Activated B cell treated with CpG ODN at 0.5 μM for 24 hours (primary cell): ENCODE measurements at regions not wholly inside any gene's neighbourhood (a gene's known extent, or its start where the extent isn't known, plus 50 kb on each side); places are given as distances from the start of the nearest gene placed in this dataset.
"Not testable (repeated sequence)": the region's sequence is repeated elsewhere in the genome, so short reads cannot be mapped to it uniquely, and the experiment has no call there.

Experiments
- ATAC-seq: fragments of 200-7000 bp; cut with Tn5 transposase; one replicate; pipeline ENCODE4 v1.10.0; 2021; ENCODE audit warnings: low read depth, mild to moderate bottlenecking, moderate library complexity
- CTCF ChIA-PET: fragments of 350-600 bp; sonication (Branson Sonifier 250); formaldehyde crosslinking; loops from one replicate; lab custom pipeline; 2021; ENCODE audit warnings: antibody characterized with exemption; lab: Charles Lee
- POLR2A ChIA-PET: fragments of 350-600 bp; sonication (Branson Sonifier 250); formaldehyde crosslinking; loops from one replicate; lab custom pipeline; 2021; ENCODE audit warnings: antibody characterized with exemption; lab: Charles Lee
- DNase-seq: peaks from one replicate; pipeline ENCODE4 v3.0.0; 2022
- H3K27ac Mint-ChIP-seq: one replicate; pipeline ENCODE4 v1.8.0; 2020; ENCODE audit warnings: mixed read lengths
- H3K27me3 Mint-ChIP-seq: one replicate; pipeline ENCODE4 v1.8.0; 2021; ENCODE audit warnings: mixed read lengths
- H3K36me3 Mint-ChIP-seq: one replicate; pipeline ENCODE4 v1.8.0; 2021; ENCODE audit warnings: low read depth, mixed read lengths
- H3K4me1 Mint-ChIP-seq: one replicate; pipeline ENCODE4 v1.8.0; 2021; ENCODE audit warnings: mixed read lengths
- H3K4me3 Mint-ChIP-seq: one replicate; pipeline ENCODE4 v1.8.0; 2020; ENCODE audit warnings: mild to moderate bottlenecking, mixed read lengths
- H3K9me3 Mint-ChIP-seq: one replicate; pipeline ENCODE4 v1.8.0; 2020; ENCODE audit warnings: mixed read lengths
- CTCF ChIP-seq: fragments of 200-600 bp; IDR thresholded peaks from one replicate; pipeline ENCODE4 v1.8.0; 2022; ENCODE audit warnings: antibody characterized with exemption, mild to moderate bottlenecking
- intact Hi-C: fragments of 100-400 bp; cut with micrococcal nuclease; formaldehyde crosslinking; loops from one replicate; pipeline ENCODE4 v1.15.1; 2024

GRCh38 chr1:245074898-245075297, 79.9 kb upstream of the KIF26B start:
- TF ChIP-seq CTCF = no peak
- ATAC-seq (no peak), DNase-seq (no peak)
- intact Hi-C loops = loop anchor here (5.0 kb wide), 1 partner anchor 1042 kb away; no protein-coding TSS in a partner anchor
- ChIA-PET CTCF (no interaction called here), POLR2A (no interaction called here)
- H3K9me3 Mint-ChIP-seq = peaks cover 5% of the 10 kb centered on the region
- H3K4me3 Mint-ChIP-seq = no peak overlapping the region
- no peaks in the 10 kb centered on the region for H3K4me1 Mint-ChIP-seq
- no peak overlapping the region for H3K27ac Mint-ChIP-seq
- no peaks in the 10 kb centered on the region for H3K27me3 Mint-ChIP-seq
- H3K36me3 Mint-ChIP-seq = no peaks in the 10 kb centered on the region

DNA sequence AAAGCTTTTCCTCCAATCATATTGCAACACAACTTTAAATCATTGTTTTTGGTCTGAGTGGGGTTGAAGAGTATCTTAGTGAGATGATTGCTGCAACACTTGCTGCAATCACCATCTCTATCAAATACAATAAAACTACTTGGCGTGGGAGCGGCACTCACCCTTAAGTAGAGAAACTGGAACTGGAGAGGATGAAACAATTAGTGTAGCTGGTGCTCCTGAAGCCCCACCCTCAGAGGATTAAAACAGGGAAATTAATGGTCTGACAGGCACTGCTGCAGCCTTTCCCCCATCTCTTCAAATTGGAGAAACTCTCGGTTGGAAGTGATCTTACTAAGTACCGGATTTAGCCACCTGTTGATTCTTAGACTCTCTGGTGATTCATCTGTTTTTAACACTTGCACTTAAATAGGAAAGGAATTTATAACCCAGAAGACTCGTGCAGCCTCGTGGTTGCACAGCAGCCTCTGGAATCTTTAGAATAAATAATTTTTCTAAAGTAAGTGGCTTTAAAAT, 80.5 kb upstream of the KIF26B start:
- Mint-ChIP-seq H3K27ac (no peak overlapping the region), H3K27me3 (no peaks in the 10 kb centered on the region), H3K9me3 (peaks cover 5% of the 10 kb centered on the region), H3K4me1 (no peaks in the 10 kb centered on the region), H3K4me3 (no peak overlapping the region), H3K36me3 (no peaks in the 10 kb centered on the region)
- ATAC-seq (no peak), DNase-seq (no peak)
- intact Hi-C loops = no loop called here
- TF ChIP-seq CTCF = no peak
- CTCF ChIA-PET = no interaction called here
- POLR2A ChIA-PET = no interaction called here

- no peaks in the 10 kb centered on the region for H3K4me1 Mint-ChIP-seq
- POLR2A ChIA-PET = no interaction called here
- H3K27ac Mint-ChIP-seq = no peak overlapping the region
- CTCF ChIA-PET = no interaction called here
- TF ChIP-seq CTCF = no peak
- no peaks in the 10 kb centered on the region for H3K36me3 Mint-ChIP-seq
- H3K9me3 Mint-ChIP-seq = peaks cover 5% of the 10 kb centered on the region
- no peak for DNase-seq
- no peak overlapping the region for H3K4me3 Mint-ChIP-seq
- no peak for ATAC-seq
- intact Hi-C loops = no loop called here
- no peaks in the 10 kb centered on the region for H3K27me3 Mint-ChIP-seq
Observed at GRCh38 chr1:245070836-245071615, 83.8 kb upstream of the KIF26B start.

DNA sequence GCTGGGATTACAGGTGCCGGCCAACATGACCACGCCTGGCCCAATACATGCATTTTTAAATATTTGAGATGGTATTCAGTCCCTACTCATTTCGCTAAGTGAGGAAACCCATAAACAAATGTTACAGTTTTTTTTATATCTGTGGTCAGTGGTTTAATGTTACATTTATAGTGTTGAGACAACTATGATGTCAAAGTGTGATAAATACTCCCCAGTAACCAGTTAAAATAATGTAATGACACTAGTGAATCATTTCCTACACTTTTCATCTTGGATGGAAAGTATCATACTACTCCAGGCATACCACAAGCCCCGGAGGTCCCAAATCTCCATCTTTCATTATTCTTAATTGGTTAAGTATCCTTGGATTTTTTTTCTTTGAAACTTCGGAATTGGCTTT, 87.5 kb upstream of the KIF26B start:
- POLR2A ChIA-PET = no interaction called here
- no peaks in the 10 kb centered on the region for H3K4me1 Mint-ChIP-seq
- H3K27me3 Mint-ChIP-seq = no peaks in the 10 kb centered on the region
- ATAC-seq = no peak
- CTCF ChIA-PET = no interaction called here
- no peak overlapping the region for H3K27ac Mint-ChIP-seq
- no peak overlapping the region for H3K4me3 Mint-ChIP-seq
- H3K36me3 Mint-ChIP-seq = no peaks in the 10 kb centered on the region
- DNase-seq = no peak
- no peaks in the 10 kb centered on the region for H3K9me3 Mint-ChIP-seq
- intact Hi-C loops = no loop called here
- no peak for TF ChIP-seq CTCF

- Mint-ChIP-seq H3K4me1 (no peaks in the 10 kb centered on the region), H3K36me3 (no peaks in the 10 kb centered on the region), H3K4me3 (no peak overlapping the region), H3K27me3 (no peaks in the 10 kb centered on the region), H3K9me3 (no peaks in the 10 kb centered on the region), H3K27ac (no peak overlapping the region)
- ChIA-PET CTCF (no interaction called here), POLR2A (no interaction called here)
- no peak for TF ChIP-seq CTCF
- no peak for ATAC-seq
- intact Hi-C loops = no loop called here
- DNase-seq = no peak
Observed at GRCh38 chr1:245062741-245063305, 92.0 kb upstream of the KIF26B start.

DNA sequence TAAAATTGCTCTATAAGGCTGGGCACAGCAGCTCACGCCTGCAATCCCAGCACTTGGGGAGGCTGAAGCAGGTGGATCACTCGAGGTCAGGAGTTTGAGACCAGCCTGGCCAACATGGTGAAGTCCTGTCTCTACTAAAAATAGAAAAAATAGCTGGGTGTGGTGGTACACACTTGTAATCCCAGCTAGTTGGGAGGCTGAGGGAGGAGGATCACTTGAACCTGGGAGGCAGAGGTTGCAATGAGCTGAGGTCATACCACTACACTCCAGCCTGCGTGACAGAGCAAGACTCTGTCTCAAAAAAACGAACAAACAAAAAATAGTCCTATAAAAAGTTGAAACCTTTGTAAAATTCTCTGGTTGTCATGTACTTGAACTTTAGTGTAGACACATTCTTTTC, 93.0 kb upstream of the KIF26B start:
- H3K36me3 Mint-ChIP-seq, CTCF ChIA-PET, H3K4me3 Mint-ChIP-seq, H3K27ac Mint-ChIP-seq, H3K9me3 Mint-ChIP-seq, POLR2A ChIA-PET, ATAC-seq, DNase-seq, intact Hi-C loops, H3K27me3 Mint-ChIP-seq, H3K4me1 Mint-ChIP-seq: not testable (repeated sequence)
